Fibroblast of skin of left quadriceps (primary cell): ENCODE measurements at regions not wholly inside any gene's neighbourhood (a gene's known extent, or its start where the extent isn't known, plus 50 kb on each side); places are given as distances from the start of the nearest gene placed in this dataset.
"Not testable (repeated sequence)": the region's sequence is repeated elsewhere in the genome, so short reads cannot be mapped to it uniquely, and the experiment has no call there.

ENCODE experiments used
- DNase-seq, 2 experiments: peaks; one replicate each; pipeline ENCODE4 v3.0.0-alpha.2; 2013; ENCODE audit warnings: low read depth in 2 of 2

DNA sequence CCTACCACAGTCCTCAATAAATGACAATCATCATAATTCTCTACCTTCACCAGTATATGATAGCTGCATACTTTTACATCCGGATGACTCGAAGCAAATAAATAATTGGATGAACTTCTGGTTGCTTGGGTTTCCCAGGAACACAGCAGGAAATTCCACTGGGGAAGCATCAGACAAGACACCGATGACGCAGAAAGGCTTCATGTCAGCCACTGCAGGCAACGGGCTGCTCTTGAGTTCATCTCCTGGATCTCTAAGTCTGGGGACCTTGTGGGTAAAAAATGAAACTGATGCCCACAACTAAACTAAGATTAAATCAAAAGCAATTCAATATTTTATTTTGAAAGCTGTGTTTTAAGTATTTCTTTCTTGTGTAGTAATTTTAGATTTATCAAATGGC lies 472.1 kb upstream of the C16orf82 start:
- no peak for DNase-seq

DNA sequence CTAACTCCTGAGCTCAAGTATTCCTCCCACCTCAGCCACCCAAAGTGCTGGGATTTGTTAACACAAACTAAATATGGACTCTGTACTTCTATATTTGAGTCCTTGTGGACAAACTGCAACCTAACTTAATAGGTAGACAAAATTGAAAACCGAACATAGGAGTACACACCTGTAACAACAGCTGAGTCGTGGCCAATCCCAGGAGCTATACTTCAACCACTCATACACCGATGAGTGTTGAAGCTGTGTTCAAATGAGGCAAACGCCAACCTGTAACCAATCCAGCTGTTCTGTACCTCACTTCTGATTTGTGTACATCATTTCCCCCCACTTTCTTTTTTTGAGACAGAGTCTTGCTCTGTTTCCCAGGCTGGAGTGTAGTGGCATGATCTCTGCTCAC lies 471.5 kb upstream of the C16orf82 start:
- no peak for DNase-seq

DNA sequence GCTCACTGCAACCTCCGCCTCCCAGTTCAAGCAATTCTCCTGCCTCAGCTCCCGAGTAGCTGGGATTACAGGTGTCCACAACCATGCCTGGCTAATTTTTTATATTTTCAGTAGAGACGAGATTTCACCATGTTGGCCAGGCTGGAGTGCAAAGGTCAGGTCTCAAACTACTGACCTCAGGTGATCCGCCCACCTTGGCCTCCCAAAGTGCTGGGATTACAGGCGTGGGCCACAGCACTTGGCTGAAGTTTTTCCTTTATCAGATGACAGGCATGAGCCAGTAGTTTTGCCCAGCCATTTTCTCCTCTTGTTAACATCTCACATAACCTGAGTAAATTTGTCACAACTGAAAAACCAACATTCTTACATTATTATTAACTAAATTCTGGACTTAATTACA lies 470.7 kb upstream of the C16orf82 start:
- DNase-seq = not testable (repeated sequence)

DNA sequence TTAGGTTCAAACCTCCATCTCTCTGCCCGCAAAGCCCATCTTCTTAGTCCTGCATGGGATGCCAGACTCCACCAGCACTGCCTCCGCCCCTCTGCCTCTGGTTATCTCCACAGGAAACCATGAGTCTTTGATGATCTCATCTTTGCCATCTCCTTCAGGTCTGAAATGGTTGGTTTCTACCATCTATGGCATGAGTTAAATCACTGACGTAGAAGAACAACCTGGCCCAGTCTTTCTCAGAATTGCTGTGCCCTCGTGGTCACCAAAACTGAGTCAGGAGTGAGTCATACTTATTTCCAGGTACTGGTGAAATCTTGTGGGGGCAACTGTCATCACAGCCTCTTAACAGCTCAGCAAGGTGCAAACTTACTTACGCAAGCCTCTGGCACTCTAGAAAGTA lies 468.7 kb upstream of the C16orf82 start:
- DNase-seq = no peak

DNA sequence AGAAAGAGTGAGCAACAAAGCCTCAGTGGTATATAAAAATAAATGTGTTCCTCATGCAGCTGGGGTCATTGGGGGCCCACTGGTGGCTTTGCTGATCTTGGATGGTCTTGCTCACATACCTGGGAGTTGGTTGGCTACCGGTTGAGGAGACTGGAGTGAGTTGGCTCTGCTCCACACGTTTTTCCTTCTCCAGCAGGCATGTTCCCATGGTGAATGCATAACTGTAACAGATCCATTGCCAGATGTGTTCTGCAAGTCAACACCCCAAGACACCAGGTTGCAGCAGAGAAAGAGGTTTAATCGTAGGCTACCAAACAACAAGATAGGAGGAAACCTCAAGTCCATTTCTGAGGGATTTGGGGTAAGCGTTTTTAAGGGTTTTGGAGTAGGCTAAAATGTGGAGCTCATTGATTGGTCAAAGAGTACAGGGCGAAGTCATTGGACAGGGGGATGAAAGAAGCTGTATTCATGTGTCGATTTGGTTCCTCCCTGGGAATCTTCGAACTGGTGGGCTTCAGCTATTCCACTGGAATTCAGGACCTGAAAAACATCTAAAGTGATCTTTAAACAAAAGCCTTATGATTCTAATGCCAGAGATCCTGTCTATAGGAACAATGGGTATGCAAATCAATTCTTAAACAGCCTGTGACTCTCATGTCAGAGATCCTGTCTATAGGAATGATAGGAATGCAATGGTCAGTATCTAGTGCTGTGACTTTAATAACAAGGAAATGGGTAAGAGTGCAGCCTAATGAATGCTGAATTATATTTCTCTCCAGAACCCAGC lies 467.5 kb upstream of the C16orf82 start:
- no peak for DNase-seq

DNA sequence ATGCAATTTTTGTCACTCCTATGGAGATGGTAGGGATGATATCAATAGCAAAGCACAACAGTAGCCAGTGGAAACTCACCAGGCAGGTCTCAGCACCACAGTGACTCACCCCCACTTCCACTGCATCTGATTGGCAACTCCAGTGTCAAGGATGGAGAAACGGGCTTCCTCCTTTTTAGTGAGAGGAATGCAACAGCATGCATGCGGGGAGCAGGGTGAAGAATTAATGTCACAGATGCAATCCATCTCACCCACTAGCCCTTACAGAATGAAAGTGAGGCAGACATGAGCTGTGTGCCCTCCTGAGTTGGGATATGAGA lies 467.0 kb upstream of the C16orf82 start:
- DNase-seq = no peak

DNA sequence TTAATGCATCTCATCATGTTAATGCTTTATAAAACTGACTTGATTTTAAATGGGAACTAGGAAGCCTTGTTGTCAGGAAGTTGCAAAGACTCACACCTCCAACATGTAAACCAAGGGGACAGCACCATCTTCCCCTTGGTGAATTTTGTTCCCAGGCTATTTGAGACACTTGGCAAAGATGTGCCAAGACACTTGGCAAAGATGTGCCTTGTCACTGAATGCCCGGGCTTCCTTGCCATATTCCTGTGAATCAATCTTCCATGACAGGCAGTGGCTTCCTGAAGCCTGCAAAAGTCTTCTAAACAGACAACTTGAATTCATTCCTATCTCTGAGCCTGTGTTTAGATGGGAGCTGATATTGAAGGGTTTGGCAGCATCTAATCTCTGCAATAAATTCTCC lies 465.4 kb upstream of the C16orf82 start:
- no peak for DNase-seq

DNA sequence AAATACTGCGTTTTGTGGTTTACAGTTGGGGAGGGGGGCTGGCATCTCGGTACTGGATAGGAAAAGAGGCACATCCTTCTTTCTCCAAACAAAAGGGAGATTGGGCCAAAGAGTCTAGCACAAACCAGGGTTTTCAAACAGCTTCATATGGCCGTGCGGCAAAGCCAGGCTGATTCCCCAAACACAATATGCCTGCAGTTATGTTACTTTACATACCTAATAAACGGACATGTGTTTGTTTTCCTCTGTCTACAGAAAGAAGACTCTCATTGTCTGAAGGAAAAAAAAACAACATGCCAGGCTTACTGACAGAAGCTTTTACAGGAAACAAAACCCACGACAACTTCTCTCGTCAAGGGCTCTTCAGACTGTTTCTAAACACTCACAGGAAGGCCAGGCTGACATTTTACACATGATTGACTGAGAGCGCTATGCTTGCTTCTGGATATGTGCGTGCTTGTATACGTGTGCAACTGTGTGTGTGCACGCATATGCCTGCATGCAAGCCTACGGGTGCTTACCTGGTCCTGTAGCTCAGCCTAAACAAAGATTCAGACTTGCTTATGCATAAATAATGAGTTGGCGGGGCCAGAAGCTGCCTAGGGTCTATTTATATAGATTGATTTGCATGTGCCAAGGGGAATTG lies 461.0 kb upstream of the C16orf82 start:
- DNase-seq = no peak

DNA sequence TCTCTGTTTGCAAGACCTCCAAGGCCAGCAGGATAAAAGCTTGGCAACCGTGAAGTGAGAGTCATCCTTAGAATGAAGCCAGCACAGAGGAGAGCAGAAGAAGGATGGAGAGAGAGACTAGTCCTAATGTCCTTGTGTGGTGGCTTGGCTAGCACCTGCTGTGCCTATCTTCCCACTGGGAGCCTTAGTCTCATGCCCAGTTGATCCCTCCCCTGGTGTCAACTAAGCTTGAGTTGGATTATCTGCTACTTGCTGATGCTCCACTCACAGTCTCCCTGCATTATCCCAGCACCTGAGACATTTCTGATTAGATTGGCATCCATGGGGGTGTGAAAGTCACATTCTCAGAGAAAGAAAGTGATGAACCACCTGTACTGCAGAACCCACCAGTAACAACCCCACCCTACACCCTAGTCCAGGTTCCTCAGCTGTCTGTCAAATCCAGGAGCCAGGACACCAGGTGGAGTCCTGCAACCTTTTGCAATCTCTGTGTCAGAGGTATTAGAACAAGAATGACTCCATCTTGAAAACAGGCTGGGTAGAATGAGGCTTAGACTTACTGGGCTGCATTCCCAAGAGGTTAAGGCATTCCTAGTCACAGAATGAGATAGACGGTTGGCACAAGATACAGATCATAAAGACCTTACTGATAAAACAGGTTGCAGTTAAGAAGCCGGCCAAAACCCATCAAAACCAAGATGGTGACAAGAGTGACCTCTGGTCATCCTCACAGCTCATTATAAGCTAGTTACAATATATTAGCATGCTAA lies 460.2 kb upstream of the C16orf82 start:
- no peak for DNase-seq

DNA sequence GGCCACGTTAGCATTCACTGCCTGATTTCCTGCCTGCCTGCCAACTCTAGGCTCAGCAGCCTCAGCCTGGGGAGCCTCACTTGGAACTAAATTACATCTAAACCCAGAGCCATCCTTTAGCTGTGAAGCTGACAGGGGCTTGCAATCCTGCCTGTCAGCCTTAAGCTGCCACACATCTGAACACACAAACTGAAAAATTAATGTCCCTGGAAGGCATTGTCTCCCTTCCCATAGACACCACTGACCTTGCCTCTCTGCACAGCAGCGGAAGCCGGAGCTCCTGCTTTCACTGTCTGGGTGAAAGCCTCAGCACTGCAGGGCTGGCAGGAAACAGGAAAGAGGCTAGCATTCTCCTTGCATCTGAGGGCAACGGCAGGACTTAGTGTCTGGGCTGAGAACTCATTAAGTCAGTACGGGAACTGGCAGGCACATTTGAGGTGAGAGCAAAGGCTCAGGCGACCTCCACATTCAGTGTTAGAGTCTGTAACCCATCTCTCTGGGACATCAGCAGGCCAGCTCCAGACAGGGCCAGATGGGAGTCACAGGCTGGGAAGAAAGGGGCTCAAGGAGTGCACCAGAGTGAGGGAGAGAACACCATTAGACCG lies 452.4 kb upstream of the C16orf82 start:
- no peak for DNase-seq

DNA sequence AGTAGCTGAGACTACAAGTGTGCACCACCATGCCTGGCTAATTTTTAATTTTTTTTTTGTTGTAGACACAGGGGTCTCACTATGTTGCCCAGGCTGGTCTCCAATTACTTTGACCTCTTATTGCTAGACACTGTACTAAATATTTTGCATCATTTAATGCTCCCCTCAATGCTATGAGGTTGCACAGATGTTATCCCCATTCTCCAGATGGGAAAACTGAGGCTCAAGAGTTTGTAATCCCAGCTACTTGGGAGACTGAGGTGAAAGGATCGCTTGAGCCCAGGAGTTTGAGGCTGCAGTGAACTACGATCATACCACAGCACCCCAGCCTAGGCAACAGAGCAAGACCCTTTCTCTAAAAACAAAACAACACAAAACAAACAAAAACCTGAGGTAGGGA lies 443.3 kb upstream of the C16orf82 start:
- no peak for DNase-seq

DNA sequence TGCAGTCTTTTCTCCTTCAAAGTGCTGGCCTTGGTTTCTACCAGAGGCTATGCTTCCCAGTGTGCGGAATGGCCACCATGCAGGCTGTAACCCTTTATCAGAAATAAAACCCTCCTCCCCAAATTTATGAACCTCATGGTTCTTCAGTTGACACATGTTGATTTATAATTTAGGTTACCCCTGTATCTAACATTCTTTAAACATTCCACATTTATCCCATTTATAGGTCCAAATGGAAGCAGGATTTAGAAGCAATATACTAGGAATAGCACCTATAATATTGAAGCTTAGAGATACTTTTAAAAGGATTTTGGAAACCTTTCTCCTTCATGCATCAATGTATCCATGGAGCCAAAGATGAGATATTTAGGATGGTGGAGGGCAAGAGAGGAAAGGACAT lies 438.8 kb upstream of the C16orf82 start:
- no peak for DNase-seq

DNA sequence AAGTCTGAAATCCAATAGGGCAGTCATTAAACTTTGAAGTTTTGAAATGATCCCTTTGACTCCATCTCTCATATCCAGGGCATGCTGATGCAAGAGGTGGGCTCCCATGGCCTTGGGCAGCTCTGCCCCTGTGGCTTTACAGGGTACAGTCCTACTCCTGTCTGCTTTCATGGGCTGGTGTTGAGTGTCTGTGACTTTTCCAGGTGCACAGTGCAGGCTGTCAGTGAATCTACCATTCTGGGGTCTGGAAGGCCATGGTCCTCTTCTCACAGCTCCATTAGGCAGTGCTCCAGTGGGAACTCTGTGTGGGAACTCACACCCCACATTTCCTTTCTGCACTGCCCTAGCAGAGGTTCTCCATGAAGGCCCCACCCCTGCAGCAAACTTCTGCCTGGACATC lies 435.4 kb upstream of the C16orf82 start:
- not testable (repeated sequence) for DNase-seq

DNA sequence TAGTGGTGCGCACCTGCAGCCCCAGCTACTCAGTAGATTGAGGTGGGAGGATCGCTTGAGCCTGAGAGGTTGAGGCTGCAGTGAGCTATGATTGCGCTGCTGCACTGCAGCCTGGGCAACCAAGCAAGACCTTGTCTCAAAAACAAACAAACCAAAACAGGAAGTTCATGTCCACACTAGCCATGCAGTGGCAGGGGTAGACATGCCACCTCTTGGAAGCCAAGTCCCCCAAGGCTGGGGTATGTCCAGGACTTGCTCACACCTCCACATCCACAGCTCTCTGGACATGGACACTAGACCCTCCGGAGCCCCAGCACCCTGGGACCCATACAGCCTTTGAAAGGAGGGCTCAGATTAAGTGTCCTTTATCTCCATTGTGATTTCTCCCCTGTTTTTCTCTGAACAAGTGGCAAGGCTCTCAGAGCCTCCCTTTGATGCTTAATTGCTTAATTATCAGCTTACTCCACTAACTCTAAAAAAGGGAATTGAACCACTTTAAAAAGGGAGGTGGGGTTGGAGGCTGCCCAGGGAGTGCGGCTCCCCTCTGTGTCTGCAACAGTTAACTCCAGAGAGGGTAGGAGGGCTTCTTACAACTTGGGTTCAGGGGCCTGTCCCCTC lies 424.6 kb upstream of the C16orf82 start:
- DNase-seq = no peak

DNA sequence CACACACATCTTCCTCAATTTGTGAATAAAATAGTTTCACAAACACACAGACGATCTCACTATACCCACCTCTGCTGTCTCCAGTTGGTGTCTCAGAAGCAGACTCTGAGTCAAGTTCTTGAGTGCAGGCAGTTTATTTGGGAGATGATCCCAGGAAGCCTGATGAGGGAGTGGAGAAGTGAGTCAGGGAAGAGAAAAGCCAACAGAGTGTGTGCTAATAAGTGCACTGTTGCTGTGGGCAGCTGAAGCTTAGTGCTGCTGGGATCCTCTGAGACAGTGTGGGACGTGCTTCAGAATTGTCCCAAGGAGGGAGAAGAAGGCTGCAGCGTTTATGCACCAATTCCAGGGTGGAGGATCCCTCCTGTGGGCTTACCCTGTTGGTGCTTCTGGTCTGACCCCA lies 423.2 kb upstream of the C16orf82 start:
- DNase-seq = no peak

DNA sequence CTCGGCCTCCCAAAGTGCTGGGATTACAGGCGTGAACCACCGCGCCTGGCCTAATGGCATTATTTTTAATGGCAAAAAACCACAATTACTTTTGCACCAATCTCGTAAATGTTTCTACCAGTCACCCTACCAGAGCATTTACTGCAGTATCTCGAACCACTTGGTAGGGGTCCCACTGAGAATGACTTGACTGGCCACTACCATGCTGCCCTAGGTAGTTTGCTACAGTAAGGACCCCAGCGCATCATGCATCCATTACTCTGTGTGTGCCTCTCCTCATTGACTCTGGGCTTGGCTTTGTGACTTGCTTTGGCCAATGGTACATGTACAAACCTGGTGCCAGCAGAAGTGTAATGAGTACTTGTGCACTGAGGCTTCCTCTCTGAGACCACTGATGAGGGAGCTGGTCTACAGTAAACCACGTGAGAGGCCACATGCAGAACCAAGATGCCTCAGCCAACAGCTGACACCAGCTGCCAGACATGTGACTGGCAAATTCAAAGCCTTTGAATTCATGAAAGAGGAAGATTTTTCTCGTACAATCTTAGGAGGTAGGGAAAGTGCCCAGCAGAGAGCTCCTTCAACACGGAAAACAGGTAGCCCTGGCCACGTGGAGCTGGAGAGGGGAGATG lies 421.7 kb upstream of the C16orf82 start:
- no peak for DNase-seq

DNA sequence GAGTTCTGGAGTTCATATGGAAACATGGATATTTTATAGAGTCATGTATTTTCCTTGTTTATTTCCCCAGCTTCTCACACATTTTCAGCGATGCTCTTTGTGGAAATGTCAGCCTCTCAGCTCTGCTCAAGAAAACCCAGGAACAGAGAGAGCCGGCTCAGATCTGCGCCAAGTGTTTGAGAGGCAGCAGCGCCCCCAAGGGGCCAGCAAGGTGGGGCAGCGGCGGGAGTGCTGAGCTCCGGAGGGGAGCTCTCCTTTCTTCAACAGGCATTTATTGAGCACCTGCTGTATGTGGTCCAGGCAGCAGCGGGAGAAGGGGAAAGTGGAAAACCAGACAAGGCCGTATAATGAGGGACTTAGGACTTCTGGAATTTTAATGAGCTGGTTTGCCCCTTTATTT lies 421.1 kb upstream of the C16orf82 start:
- no peak for DNase-seq

DNA sequence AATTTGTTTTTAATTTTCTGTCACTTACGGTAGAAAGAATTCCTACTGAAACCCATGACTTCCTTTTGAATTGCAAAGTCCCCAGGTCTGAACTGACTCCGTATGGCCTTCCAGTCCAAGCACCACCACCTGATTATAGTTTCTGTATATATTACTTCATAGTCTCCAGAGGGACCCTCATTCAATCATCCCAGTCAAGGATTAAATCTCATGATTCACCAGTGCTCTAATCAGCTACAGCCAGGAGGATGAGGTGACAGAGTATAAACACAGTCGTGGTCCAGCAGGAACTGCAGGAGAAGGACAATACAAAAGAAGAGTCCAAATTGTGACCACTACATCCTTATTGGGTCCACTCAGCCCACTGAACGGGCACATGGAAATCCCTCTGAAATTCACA lies 418.9 kb upstream of the C16orf82 start:
- no peak for DNase-seq

DNA sequence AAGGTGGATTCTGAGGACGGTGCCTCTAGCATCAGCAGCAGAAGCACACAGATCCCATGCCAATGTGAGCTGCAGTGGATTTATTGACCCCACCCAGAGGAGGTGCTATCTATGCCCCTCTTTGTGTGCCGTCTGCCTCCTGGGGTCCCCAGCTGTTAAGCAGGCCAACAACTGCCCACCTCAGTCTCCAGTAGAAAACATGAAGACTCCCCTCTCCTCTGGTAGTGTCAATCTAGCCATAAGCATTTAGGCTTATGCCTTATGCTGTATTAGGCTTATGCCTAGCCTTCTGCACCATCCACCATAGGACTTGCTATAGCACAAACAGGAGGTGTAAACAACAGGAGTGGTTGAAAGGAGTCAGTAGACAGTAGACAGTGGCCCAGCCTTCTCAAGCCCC lies 417.9 kb upstream of the C16orf82 start:
- no peak for DNase-seq

DNA sequence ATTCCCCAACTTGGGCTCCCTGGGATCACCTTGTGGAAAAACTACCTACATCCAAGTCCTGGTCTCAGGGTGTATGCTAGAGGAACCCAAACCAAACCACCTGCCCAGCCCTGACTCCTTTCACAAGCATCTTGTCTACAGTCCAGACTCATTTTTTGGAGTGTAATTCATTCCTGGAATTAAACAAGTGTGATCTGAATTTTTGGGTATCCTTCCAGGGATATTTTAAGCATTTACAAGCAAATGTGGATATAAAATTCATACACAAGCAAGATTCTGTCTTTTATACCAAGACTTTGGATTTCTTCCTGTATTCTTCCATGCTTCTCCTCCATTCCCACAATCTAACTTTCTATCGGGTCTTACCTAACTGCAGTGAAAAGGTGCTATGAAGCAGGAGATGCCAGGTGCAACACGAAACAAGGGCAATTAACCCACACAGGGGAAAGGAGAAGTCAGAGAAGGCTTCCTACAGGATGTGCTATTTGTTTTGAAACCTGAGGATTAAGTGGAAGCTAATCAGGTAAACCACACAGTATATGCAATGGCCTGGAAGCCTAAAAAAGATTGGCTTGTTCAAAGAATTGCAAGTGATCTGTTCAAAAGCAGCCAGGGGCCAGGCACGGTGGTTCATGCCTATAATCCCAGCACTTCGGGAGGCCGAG lies 417.2 kb upstream of the C16orf82 start:
- no peak for DNase-seq

DNA sequence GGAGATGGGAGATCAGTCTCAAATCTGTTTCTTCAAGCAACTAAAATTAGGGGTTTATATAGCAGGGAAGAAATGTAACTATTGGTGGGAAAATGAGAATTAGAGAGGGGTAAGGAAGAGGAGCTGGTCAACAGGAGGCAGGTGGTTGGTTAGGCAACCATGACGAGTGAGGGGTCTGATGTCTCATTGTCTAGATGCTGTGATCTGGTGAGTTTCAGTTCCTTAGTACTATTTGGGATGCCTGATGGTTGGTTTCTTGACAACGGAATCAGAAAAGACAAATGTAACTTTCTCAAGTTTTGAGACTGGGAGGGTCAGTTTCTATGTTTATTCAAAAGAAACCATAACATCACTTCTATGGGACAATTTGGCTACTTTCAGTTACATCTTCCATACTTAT lies 415.3 kb upstream of the C16orf82 start:
- DNase-seq = no peak
